ENCODE measurements at regions not wholly inside any gene's neighbourhood (a gene's known extent, or its start where the extent isn't known, plus 50 kb on each side); places are given as distances from the start of the nearest gene placed in this dataset.
"Not testable (repeated sequence)": the region's sequence is repeated elsewhere in the genome, so short reads cannot be mapped to it uniquely, and the experiment has no call there.

DNA sequence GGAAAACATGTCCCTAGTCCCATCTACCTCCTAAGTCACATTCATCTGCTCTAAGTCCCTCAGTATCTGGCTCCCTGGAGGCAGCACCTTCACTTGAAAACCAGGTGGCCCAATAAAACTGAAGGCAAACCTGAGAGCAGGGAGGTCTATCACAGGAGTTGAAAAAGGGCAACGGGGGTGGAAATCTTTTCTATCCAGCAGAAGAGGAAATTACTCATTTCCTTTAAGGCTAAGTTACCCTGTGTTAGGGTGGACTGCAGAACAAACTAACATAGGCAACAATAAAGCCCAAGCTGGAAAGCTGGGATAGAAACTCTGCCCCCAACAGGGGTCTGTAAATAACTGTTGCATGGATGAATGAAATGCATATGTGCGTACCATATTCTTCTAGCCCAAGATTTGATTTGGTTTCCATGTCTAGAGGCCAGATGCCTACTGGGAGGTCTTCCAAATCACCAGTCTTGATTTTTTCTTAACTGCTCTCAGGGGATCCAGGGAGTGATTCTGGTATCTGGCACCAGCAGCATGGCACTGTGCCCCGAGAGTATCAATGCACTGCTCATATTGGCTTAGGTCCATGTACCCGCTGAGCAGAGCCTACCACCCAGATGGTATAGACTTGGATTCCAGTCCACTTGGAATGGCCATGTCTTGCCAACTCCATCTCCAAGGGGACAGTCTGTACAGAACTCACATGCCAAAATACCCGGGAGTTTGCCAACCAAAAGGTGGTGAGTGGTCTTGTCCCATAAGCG, 350.0 kb upstream of the NCAM1 start:
- in situ Hi-C loops (cut with HindIII; ENCODE audit: low pct_unique_long_range_greater_than_20kb, low sequenced_read_pairs) = no loop called here
- DNase-seq (ENCODE audit: low read depth, low spot score) = no peak

DNA sequence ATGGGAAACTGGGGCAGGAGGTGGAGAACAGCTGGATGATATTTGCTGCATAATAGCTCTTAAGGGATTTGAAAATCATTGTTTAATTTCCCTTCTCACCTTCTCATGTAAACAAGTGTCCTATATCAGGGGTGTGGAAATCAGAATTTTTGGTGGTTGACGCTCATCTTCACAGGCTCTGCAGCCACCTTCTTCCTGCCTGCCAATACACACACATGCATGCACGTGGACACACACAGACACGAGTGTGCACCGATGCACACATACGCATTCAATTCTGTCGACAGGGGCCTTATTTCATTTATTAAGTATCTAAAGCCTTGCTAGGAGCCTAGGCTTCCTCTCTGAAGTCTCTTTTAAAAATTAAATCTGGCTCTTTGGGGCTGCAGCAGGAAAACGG, 349.4 kb upstream of the NCAM1 start:
- in situ Hi-C loops (cut with HindIII; ENCODE audit: low pct_unique_long_range_greater_than_20kb, low sequenced_read_pairs) = no loop called here
- no peak for DNase-seq (ENCODE audit: low read depth, low spot score)

DNA sequence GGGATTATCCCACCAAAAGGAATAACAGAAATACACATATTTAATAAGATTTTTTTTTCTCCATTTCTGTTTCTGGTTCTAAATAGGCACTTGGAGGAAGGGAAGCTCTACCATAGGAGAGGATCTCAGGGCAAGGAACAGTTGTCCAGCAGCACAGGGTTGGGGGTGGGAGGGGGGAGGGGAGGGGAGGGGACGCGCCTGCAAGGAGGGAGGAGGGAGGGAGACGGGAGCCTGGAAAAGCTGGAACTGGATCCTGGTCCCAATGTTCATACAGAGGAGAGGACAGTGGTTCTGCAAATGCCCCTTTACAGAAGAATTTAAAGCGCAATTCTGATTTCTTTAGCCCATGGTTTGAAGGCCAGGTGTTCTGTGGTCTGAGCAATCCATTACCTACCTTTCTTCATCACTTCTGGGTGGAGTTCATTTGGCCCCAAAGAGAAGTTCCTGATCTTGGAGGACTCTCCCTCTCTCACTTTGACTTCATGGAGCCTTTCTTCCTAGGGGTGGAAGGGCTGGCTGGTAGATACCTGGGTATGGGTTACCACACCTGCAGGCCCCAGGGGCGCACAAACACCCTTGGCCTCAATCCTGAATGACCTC, 348.9 kb upstream of the NCAM1 start:
- in situ Hi-C loops (cut with HindIII; ENCODE audit: low pct_unique_long_range_greater_than_20kb, low sequenced_read_pairs) = no loop called here
- no peak for DNase-seq (ENCODE audit: low read depth, low spot score)

DNA sequence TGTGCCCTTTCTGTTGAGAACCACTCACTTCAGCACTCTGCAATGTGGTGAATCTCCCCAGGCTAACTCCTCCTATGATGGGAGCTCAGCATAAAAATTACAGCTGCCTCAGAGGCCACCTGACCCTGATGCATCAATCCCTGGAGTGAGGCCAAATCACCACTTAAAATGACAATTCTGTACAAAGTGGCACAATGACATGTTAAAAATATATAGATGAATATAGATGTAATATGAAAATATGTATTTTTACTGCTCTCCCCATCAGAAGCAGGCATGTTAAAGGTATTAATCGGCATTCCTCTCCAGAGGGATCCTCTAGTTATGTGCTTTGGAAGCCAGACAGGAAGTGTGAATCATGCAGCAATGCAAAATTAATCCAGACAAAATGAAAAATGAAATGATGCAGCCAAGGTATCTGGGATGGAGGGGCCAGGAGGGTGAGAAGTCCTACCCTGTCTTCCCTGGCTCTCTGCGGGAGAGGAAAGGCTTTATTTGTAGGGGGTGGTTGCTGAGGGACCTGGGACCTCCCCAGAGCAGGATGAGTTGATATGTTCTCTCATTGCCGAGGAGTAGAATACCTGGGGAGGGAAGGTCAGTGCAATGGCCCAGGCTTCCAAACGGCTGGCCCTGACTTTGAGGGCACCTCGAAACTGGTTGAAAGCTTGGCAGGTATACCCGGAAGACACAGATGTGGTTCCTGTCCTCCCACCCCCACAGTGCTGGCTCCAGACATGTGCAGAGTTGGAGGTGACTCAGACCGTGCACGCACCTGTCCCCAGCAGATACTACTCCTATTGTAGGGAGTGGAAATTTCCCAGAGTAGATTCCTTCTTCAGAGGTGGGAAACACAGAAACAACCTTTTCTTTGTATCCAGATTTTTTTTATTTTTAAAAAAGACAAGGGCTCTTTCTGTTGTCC, 347.9 kb upstream of the NCAM1 start:
- in situ Hi-C loops (cut with HindIII; ENCODE audit: low pct_unique_long_range_greater_than_20kb, low sequenced_read_pairs) = no loop called here
- no peak for DNase-seq (ENCODE audit: low read depth, low spot score)

DNA sequence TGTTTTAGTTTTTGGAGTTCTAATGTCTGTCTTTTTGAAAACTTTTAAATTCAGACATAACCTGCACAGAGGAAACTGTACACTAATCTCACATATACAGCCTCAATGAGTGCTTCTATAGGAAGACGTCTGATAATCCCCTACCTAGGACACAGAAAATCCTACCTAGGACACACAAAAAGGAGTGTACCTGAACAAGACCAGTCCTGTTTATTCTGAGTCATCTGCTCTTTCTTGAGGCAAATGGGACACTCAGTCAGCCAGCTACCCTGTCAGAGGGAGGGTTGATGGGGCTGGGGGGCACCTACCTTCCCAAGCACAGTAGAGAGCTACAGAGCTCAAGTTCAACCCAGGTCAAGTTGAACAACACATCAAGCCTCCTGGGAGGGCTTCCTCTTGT, 346.6 kb upstream of the NCAM1 start:
- DNase-seq (ENCODE audit: low read depth, low spot score) = no peak
- in situ Hi-C loops (cut with HindIII; ENCODE audit: low pct_unique_long_range_greater_than_20kb, low sequenced_read_pairs) = no loop called here

DNA sequence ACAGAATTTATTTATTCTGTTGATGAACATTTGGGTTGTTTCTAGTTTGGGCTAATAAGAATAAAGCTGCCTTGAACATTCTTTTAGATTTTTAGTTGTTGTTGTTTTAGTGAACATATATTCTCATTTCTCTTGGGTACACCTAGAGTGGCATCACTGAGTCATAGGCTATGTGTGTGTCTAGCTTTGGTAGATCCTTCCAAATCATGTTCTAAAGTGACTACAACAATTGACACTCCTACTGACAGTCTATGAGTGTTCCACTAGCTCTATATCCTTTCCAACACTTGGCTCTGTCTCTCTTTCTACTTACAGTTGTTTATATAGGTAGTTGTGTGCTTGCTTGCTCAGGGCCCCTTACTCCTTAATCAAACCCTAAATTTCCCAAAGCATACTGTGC, 346.0 kb upstream of the NCAM1 start:
- in situ Hi-C loops (cut with HindIII; ENCODE audit: low pct_unique_long_range_greater_than_20kb, low sequenced_read_pairs) = no loop called here
- DNase-seq (ENCODE audit: low read depth, low spot score) = no peak

DNA sequence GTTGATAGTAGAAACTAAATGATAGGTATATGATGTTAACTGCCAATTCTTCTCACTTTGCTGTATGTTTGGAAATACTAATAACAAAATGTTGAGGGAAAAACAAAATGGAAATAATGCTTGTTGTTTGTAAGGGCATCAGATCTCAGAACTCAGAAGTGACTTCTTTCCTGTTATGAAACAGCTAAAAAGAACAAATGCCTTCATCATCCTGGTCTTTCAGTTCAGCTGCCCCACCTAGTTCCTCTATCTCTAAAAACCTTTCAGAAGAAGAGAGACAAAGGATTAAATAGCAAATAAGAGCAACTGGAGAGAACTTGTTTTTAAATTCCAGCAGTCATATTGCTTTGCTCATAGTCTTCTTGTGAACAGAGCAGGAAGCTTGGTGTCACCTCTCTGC, 345.3 kb upstream of the NCAM1 start:
- in situ Hi-C loops (cut with HindIII; ENCODE audit: low pct_unique_long_range_greater_than_20kb, low sequenced_read_pairs) = no loop called here

DNA sequence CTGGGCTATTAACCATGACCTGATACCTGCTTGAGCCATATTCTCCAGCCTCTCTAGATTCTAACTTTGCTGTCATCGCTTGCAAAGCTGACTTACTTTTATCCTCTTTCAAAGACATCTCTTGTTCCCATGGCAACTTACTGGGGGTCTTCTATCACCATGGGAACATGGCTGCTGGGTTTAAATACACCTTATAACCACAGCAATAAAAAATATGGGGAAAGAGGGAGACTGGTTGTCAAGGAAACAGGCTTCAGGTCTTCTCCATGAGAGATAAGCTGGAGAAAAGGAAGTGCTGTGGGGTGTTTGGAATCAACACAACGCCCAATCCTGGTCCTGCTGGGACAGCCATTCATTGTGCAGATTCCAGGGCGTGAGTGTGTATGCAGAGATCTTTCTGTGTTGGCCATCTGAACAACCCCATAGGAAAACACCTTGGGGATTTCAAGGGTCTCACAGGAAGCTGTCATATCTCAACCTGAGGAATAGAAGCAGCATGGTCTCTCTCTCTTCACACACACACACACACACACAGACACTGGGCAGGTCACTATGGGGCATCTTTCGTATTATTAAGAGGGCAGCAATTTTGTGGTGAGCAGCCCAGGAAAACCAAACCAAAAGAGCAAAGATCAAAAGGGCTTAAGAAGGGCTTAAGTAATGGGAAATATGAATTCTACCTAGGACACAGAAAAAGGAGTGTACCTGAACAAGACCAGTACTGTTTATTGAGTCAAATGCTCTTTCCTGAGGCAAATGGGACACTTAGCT, 344.7 kb upstream of the NCAM1 start:
- in situ Hi-C loops (cut with HindIII; ENCODE audit: low pct_unique_long_range_greater_than_20kb, low sequenced_read_pairs) = no loop called here

More for the DNA sequence above, 345.3 kb upstream of the NCAM1 start:
- DNase-seq (ENCODE audit: low read depth, low spot score) = no peak

DNA sequence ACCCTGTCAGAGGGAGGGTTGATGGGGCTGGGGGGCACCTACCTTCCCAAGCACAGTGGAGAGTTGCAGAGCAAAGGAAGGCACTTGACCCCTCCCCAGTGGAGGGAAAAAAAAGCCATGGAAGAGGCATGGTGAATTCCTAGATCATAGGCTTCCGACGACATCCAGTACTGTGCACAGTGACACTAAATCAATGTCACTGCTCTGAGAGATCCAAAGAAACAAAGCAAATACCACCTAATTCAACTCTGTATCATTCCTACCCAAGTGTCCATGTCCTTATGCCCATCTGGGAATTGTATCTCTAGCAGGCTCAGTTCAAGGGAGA, 344.2 kb upstream of the NCAM1 start:
- DNase-seq (ENCODE audit: low read depth, low spot score) = no peak
- in situ Hi-C loops (cut with HindIII; ENCODE audit: low pct_unique_long_range_greater_than_20kb, low sequenced_read_pairs) = no loop called here

More for the DNA sequence above, 344.7 kb upstream of the NCAM1 start:
- no peak for DNase-seq (ENCODE audit: low read depth, low spot score)

DNA sequence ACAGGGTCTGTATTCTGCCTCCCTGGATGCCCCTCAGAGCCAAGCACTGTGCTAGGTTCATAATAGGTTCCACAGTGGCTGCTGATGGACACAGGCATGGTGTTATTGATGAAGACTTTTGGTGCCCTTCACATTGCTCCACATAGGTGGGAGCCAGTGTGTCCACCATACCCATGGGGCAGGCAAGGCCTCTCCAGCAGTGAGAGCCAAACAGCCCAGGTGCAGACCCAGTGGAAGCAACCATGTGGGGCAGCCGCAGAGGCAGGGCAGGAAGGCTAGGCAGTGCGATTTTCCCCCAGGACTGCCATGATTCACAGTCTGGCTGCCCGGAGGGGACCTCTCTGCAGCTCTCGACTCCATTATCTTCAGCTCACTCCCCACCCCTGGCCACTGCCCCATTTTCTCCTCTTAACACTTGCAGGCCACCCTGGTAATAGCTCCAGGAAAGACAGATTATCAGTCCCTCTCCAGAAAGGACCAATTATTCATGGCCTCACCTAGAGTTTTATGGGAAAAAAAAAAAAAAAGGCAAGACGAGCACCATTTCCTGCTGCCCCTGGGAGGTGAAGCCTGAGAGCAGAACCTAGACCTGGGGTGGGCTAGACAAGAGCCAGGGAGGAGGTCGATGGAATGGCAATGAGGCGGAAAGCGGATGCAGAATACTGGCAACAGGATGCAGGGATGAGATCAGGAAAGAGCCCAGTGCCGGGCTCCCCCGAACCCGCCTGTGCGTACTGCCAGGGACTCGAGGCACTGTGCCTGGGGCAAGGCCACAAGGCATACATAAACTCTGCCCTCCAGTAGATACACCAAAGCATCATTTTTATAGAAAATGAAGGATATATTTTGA, 343.0 kb upstream of the NCAM1 start:
- DNase-seq (ENCODE audit: low read depth, low spot score) = no peak
- in situ Hi-C loops (cut with HindIII; ENCODE audit: low pct_unique_long_range_greater_than_20kb, low sequenced_read_pairs) = no loop called here

DNA sequence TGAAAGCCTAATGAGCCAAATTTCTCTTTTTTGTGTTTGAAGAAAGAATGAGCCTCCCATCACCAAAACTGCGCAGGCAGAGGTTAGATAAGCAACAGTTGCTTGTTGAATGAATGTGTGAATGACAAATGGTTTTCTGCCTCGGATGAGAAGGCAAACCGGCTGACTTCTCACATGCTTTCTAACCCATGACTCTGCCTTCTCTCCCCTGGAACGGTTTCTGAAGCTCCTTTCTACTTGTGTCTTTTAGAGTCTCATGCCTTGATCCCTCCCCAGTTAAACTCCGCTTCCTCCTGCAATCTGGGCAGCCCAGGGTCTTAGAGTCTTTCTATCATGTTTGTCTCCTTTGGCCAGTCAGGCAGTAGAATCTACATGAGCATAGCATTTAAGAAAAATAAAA, 342.1 kb upstream of the NCAM1 start:
- DNase-seq (ENCODE audit: low read depth, low spot score) = peak; percentile 61
- in situ Hi-C loops (cut with HindIII; ENCODE audit: low pct_unique_long_range_greater_than_20kb, low sequenced_read_pairs) = no loop called here

DNA sequence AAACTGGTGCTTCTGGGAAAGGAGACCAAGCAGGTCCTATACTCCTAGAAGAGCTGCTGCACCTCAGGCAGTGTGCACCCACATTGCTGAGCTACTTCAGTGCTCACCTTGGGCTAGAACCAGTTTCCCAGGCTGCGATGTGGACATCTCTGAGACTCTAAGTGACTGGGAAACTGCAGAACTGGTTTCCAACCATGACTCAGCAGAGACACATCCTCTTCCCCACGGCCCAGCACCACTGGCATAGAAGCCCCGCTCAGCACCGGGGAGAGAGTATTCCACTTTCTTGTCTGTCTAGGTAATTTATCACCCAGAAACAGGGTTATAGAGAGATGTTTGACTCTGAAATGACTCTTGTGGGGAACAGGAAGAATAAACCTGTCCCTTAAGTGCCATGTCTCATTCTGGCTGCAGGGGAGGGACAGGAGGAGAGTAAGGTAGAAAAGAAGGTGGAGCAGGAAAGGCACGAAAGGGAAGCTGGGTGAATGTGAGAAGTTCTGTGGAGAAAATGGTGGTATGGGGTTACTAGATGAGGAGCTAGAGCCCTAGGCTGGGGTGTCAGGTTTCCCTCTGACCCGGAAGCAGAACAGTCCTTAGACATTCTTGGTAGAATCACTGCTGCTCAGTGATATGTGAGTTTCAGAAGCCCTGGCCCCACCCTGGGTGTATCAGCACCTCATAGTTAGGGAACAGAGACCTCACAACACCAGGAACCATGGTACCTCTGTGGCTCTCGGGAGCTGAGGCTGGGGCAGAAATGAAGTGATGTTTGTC, 340.4 kb upstream of the NCAM1 start:
- DNase-seq (ENCODE audit: low read depth, low spot score) = no peak
- in situ Hi-C loops (cut with HindIII; ENCODE audit: low pct_unique_long_range_greater_than_20kb, low sequenced_read_pairs) = no loop called here

DNA sequence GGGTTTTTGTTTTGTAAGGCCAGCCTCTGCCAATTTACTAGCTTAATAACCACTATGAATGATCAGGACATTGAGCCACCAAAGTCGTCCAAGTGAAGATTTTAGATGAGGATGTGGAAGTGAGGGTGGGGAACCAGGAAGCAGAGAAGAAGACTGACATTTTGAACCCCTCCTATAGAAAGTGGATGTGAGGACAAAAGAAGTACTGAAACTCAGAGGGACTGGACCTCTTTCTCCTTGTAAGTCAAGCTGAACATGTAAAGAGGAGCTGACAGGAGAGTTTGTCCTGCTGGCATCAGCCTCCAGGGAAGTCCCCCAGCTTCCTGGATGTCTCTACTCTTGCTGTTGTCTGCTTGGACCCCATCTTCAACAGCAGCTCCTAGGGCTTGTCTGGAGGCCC, 338.2 kb upstream of the NCAM1 start:
- DNase-seq (ENCODE audit: low read depth, low spot score) = no peak
- in situ Hi-C loops (cut with HindIII; ENCODE audit: low pct_unique_long_range_greater_than_20kb, low sequenced_read_pairs) = no loop called here

DNA sequence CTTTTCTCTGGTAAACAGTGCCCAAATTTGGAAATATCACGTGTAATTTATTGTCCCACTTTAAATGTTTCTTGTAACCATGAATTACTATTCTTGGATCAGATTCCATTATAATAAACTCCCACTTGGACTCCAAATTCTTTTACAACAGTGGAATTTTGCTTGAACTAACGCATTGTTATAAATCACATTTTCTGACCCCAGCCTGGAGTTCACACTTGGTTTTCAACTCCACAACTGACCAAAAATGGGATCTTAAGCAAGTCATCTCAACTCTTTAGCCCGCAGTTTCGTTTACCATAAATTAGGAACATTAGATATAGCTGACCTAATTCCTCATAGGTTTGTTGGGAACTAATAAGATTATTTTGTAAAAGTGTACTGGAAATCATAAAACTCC, 336.8 kb upstream of the NCAM1 start:
- no peak for DNase-seq (ENCODE audit: low read depth, low spot score)
- in situ Hi-C loops (cut with HindIII; ENCODE audit: low pct_unique_long_range_greater_than_20kb, low sequenced_read_pairs) = no loop called here

DNA sequence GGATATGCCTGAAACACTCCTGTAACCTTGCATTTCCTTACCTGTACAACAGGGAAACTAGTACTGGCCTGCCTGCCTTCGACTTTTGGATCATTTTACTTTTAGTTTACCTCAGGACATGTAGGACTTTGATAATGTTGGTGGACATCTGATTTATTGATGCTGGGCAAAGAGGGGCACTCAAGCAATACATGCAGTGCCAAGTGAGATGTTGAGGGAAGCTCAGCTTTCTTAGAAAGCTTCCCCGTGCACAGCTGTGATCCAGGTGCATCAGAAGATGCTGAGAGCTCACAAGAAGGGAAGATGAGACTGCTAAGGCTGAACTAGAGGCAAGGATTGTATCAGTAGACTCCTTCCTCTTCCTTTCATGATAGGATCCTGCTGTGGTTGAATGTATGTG, 336.2 kb upstream of the NCAM1 start:
- DNase-seq (ENCODE audit: low read depth, low spot score) = not testable (repeated sequence)

DNA sequence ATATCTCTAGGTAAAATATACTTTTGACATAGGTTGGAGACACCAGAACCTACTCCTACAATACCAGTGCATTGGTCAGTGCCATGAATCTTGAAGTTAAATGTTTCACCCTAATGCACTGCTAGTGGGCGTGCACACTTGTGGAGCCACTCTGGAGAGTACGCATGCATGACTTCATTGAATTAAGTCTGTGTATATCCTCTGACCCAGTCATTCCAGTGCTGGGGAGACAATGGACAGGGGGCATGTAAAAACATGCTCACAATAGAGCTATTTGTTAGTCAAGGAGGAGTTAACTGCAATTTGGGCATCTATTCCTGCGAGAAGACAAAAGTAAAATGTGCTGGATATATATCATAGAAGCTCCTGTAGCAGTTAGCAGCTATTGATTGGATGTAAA, 335.4 kb upstream of the NCAM1 start:
- in situ Hi-C loops (cut with HindIII; ENCODE audit: low pct_unique_long_range_greater_than_20kb, low sequenced_read_pairs) = no loop called here
- no peak for DNase-seq (ENCODE audit: low read depth, low spot score)

More for the DNA sequence above, 336.2 kb upstream of the NCAM1 start:
- in situ Hi-C loops (cut with HindIII; ENCODE audit: low pct_unique_long_range_greater_than_20kb, low sequenced_read_pairs) = not testable (repeated sequence)

All from SK-MEL-5 (cell line).